Upper lobe of right lung (tissue), 1 donor: ENCODE measurements at regions not wholly inside any gene's neighbourhood (a gene's known extent, or its start where the extent isn't known, plus 50 kb on each side); places are given as distances from the start of the nearest gene placed in this dataset.

Source experiments
- ATAC-seq: fragments of 200-7000 bp; cut with Tn5 transposase; one replicate; pipeline ENCODE4 v1.9.1; 2020; ENCODE audit warnings: mild to moderate bottlenecking, moderate library complexity
- DNase-seq: peaks from one replicate; pipeline ENCODE4 v3.0.0-alpha.2; 2020
- H3K27ac ChIP-seq: fragments of 200-600 bp; one replicate; pipeline ENCODE4 v1.8.0; 2022
- H3K27me3 ChIP-seq: fragments of 200-600 bp; one replicate; pipeline ENCODE4 v1.8.0; 2022; ENCODE audit warnings: mild to moderate bottlenecking
- H3K36me3 ChIP-seq: fragments of 200-600 bp; one replicate; pipeline ENCODE4 v1.8.0; 2022
- H3K4me1 ChIP-seq: fragments of 200-600 bp; one replicate; pipeline ENCODE4 v1.8.0; 2022
- H3K4me3 ChIP-seq: fragments of 200-600 bp; one replicate; pipeline ENCODE4 v1.8.0; 2022; ENCODE audit warnings: mild to moderate bottlenecking
- H3K9me3 ChIP-seq: fragments of 200-600 bp; one replicate; pipeline ENCODE4 v1.8.0; 2022
- CTCF ChIP-seq: fragments of 200-600 bp; IDR thresholded peaks from one replicate; pipeline ENCODE4 v1.8.0; 2022; ENCODE audit warnings: antibody characterized with exemption
- intact Hi-C: fragments of 100-400 bp; cut with DNase I; formaldehyde crosslinking; loops from one replicate; pipeline ENCODE4 v1.11.0; 2022
- donor health status: DM: no; HTN: yes; CAD: no; lungs with severe emphysema.

GRCh38 chr20:17044891-17045290 lies 181.9 kb upstream of the PCSK2 start:
- intact Hi-C loops = no loop called here
- ATAC-seq (no peak), DNase-seq (no peak)
- no peaks in the 10 kb centered on the region for H3K9me3 ChIP-seq
- no peaks in the 10 kb centered on the region for H3K27me3 ChIP-seq
- TF ChIP-seq CTCF = no peak
- no peak overlapping the region for H3K4me3 ChIP-seq
- no peaks in the 10 kb centered on the region for H3K36me3 ChIP-seq
- no peaks in the 10 kb centered on the region for H3K4me1 ChIP-seq
- H3K27ac ChIP-seq = no peak overlapping the region

- intact Hi-C loops = no loop called here
- H3K27me3 ChIP-seq = no peaks in the 10 kb centered on the region
- H3K36me3 ChIP-seq = no peaks in the 10 kb centered on the region
- no peak overlapping the region for H3K27ac ChIP-seq
- no peaks in the 10 kb centered on the region for H3K9me3 ChIP-seq
- peak; percentile 55 for ATAC-seq
- DNase-seq = no peak
- H3K4me3 ChIP-seq = no peak overlapping the region
- no peaks in the 10 kb centered on the region for H3K4me1 ChIP-seq
- TF ChIP-seq CTCF = no peak
Observed at GRCh38 chr20:17059465-17059864, 167.4 kb upstream of the PCSK2 start.

- intact Hi-C loops = no loop called here
- Histone ChIP-seq H3K27me3 (no peaks in the 10 kb centered on the region), H3K27ac (no peak overlapping the region), H3K9me3 (no peaks in the 10 kb centered on the region), H3K4me1 (no peaks in the 10 kb centered on the region), H3K36me3 (no peaks in the 10 kb centered on the region), H3K4me3 (no peak overlapping the region)
- DNase-seq (no peak), ATAC-seq (no peak)
- no peak for TF ChIP-seq CTCF
Observed at GRCh38 chr20:17061715-17062114, 165.1 kb upstream of the PCSK2 start.

- ATAC-seq (no peak), DNase-seq (no peak)
- H3K4me1 ChIP-seq = no peaks in the 10 kb centered on the region
- no peaks in the 10 kb centered on the region for H3K36me3 ChIP-seq
- intact Hi-C loops = no loop called here
- no peak overlapping the region for H3K4me3 ChIP-seq
- H3K27ac ChIP-seq = no peak overlapping the region
- H3K27me3 ChIP-seq = no peaks in the 10 kb centered on the region
- TF ChIP-seq CTCF = no peak
- H3K9me3 ChIP-seq = no peaks in the 10 kb centered on the region
Observed at GRCh38 chr20:17062712-17063111, 164.1 kb upstream of the PCSK2 start.

- DNase-seq = no peak
- intact Hi-C loops = no loop called here
- H3K27me3 ChIP-seq = no peaks in the 10 kb centered on the region
- H3K9me3 ChIP-seq = no peaks in the 10 kb centered on the region
- no peaks in the 10 kb centered on the region for H3K36me3 ChIP-seq
- no peak for TF ChIP-seq CTCF
- H3K27ac ChIP-seq = no peak overlapping the region
- no peak overlapping the region for H3K4me3 ChIP-seq
- no peaks in the 10 kb centered on the region for H3K4me1 ChIP-seq
- ATAC-seq = no peak
Observed at GRCh38 chr20:17066902-17067301, 159.9 kb upstream of the PCSK2 start.

- DNase-seq (no peak), ATAC-seq (no peak)
- Histone ChIP-seq H3K27me3 (no peaks in the 10 kb centered on the region), H3K4me1 (no peaks in the 10 kb centered on the region), H3K27ac (no peak overlapping the region), H3K4me3 (no peak overlapping the region), H3K36me3 (no peaks in the 10 kb centered on the region), H3K9me3 (no peaks in the 10 kb centered on the region)
- TF ChIP-seq CTCF = no peak
- intact Hi-C loops = no loop called here
Observed at GRCh38 chr20:17068084-17068711, 158.6 kb upstream of the PCSK2 start.
